ENCODE measurements at regions not wholly inside any gene's neighbourhood (a gene's known extent, or its start where the extent isn't known, plus 50 kb on each side); places are given as distances from the start of the nearest gene placed in this dataset.

- TF ChIP-seq POLR2A (IDR thresholded peaks at IDR 0.05; ENCODE audit: low read depth, low read length) (no peak), CTCF (conservative IDR thresholded peaks at IDR 0.05; ENCODE audit: low read depth, low read length) (no peak), USF2 (IDR thresholded peaks at IDR 0.05; ENCODE audit: low read depth, low read length) (no peak), RCOR1 (IDR thresholded peaks at IDR 0.05; ENCODE audit: insufficient replicate concordance, low read length) (no peak)
Observed at GRCh38 chr7:21353388-21353780, 74.5 kb upstream of the SP4 start.
